ENCODE measurements at regions not wholly inside any gene's neighbourhood (a gene's known extent, or its start where the extent isn't known, plus 50 kb on each side); places are given as distances from the start of the nearest gene placed in this dataset.

GRCh38 chr2:235264512-235264911 is 229.3 kb upstream of the AGAP1 start:
- H3K27ac ChIP-seq (ENCODE audit: low read depth), result no peak overlapping the region
- no peak overlapping the region for H3K4me3 ChIP-seq
- ATAC-seq, result no peak
- no peak overlapping the region for H3K27ac Mint-ChIP-seq
- H3K4me2 ChIP-seq, result no peak overlapping the region
- H3K9me3 Mint-ChIP-seq, result no peaks in the 10 kb centered on the region
- peaks cover 12% of the 10 kb centered on the region for H3K27me3 Mint-ChIP-seq (ENCODE audit: insufficient read depth, low read depth, poor library complexity)
- peaks cover 8% of the 10 kb centered on the region; the same call in 1 of the 2 replicates for H3K4me1 ChIP-seq (ENCODE audit: insufficient read depth)
- H3K36me3 ChIP-seq (ENCODE audit: insufficient read depth), result no peaks in the 10 kb centered on the region
- no peaks in the 10 kb centered on the region for H4K20me1 ChIP-seq (replicated peaks; ENCODE audit: insufficient read depth)
- no peak overlapping the region for H2AFZ ChIP-seq
- no peaks in the 10 kb centered on the region for H3K27me3 ChIP-seq (ENCODE audit: insufficient read depth)
- 0 out of 2 replicates have a peak, but pooled peaks cover 7% of the 10 kb centered on the region for H3K9me2 ChIP-seq (ENCODE audit: insufficient read depth)
- DNase-seq (ENCODE audit: low spot score), result no peak
- peaks cover 21% of the 10 kb centered on the region for H3K4me1 Mint-ChIP-seq
- H3F3A ChIP-seq (replicated peaks; ENCODE audit: low read depth), result no peaks in the 10 kb centered on the region
- H3K36me3 Mint-ChIP-seq (ENCODE audit: low read depth), result no peaks in the 10 kb centered on the region
- TF ChIP-seq ZNF331 (CRISPR knock-in tag; IDR thresholded peaks at IDR 0.05; ENCODE audit: low read depth), result no peak
- H3K4me3 Mint-ChIP-seq, result no peak overlapping the region
- no peaks in the 10 kb centered on the region for H3K79me2 ChIP-seq (replicated peaks; ENCODE audit: insufficient read depth)

GRCh38 chr2:235265348-235265965 is 228.4 kb upstream of the AGAP1 start:
- no peak overlapping the region for H3K27ac ChIP-seq (ENCODE audit: low read depth)
- Mint-ChIP-seq H3K9me3 (no peaks in the 10 kb centered on the region), H3K4me3 (no peak overlapping the region), H3K27me3 (ENCODE audit: insufficient read depth, low read depth, poor library complexity) (peaks cover 12% of the 10 kb centered on the region), H3K4me1 (peaks cover 21% of the 10 kb centered on the region), H3K27ac (no peak overlapping the region), H3K36me3 (ENCODE audit: low read depth) (no peaks in the 10 kb centered on the region)
- no peak for TF ChIP-seq CREB1 (CRISPR knock-in tag; IDR thresholded peaks at IDR 0.05; ENCODE audit: low read depth)
- no peak for TF ChIP-seq ZNF331 (CRISPR knock-in tag; IDR thresholded peaks at IDR 0.05; ENCODE audit: low read depth)
- no peak for TF ChIP-seq JUNB (IDR thresholded peaks at IDR 0.05; ENCODE audit: unreplicated experiment)
- no peak for TF ChIP-seq ZNF114 (CRISPR knock-in tag; IDR thresholded peaks at IDR 0.05)
- no peak for TF ChIP-seq EZH2 (IDR thresholded peaks at IDR 0.05; ENCODE audit: low read depth, unreplicated experiment)
- no peak for TF ChIP-seq NANOG (IDR thresholded peaks at IDR 0.05; ENCODE audit: borderline replicate concordance)
- no peak for TF ChIP-seq CTCF (conservative IDR thresholded peaks at IDR 0.05; ENCODE audit: low read depth in 2 of 2)
- no peak for TF ChIP-seq POLR2AphosphoS5 (IDR thresholded peaks at IDR 0.05; ENCODE audit: low read depth)
- no peak for TF ChIP-seq REST (IDR thresholded peaks at IDR 0.05; ENCODE audit: unreplicated experiment)
- DNase-seq (ENCODE audit: low spot score), result no peak
- no peaks in the 10 kb centered on the region for H4K20me1 ChIP-seq (replicated peaks; ENCODE audit: insufficient read depth)
- no peaks in the 10 kb centered on the region for H3K79me2 ChIP-seq (replicated peaks; ENCODE audit: insufficient read depth)
- no peak overlapping the region for H3K4me3 ChIP-seq
- ATAC-seq, result no peak
- H2AFZ ChIP-seq, result no peak overlapping the region
- H3K36me3 ChIP-seq (ENCODE audit: insufficient read depth), result no peaks in the 10 kb centered on the region
- H3K27me3 ChIP-seq (ENCODE audit: insufficient read depth), result no peaks in the 10 kb centered on the region
- no peak overlapping the region for H3K4me2 ChIP-seq
- peaks cover 10% of the 10 kb centered on the region; the same call in 1 of the 2 replicates for H3K4me1 ChIP-seq (ENCODE audit: insufficient read depth)
- H3F3A ChIP-seq (replicated peaks; ENCODE audit: low read depth), result no peaks in the 10 kb centered on the region
- 0 out of 2 replicates have a peak, but pooled peaks cover 7% of the 10 kb centered on the region for H3K9me2 ChIP-seq (ENCODE audit: insufficient read depth)

Data from GM23338 (cell line).